Neural cell (in vitro differentiated cells): ENCODE measurements at regions not wholly inside any gene's neighbourhood (a gene's known extent, or its start where the extent isn't known, plus 50 kb on each side); places are given as distances from the start of the nearest gene placed in this dataset.

Experiments
- CTCF ChIP-seq: fragments of 450-650 bp; IDR thresholded peaks from 2 replicates; pipeline ENCODE4 v1.5.1; 2014; ENCODE audit warnings: antibody characterized with exemption, mild to moderate bottlenecking, moderate library complexity; ENCODE audit not compliant: poor library complexity, severe bottlenecking
- EZH2 ChIP-seq: fragments of 200-600, 300-800 bp; shearing (Covaris generic), sonication (generic); IDR thresholded peaks from 2 replicates; pipeline ENCODE4 v1.6.1; 2014; ENCODE audit warnings: antibody characterized with exemption, low read length, borderline replicate concordance, mild to moderate bottlenecking; ENCODE audit not compliant: insufficient read depth, poor library complexity, severe bottlenecking
- POLR2AphosphoS5 ChIP-seq: IDR thresholded peaks from 2 replicates; pipeline ENCODE4 v1.6.1; 2012

- TF ChIP-seq EZH2 (no peak), POLR2AphosphoS5 (no peak), CTCF (no peak)
These were observed 145.3 kb upstream of the MEX3C start for GRCh38 chr18:51342815-51343214.
